ENCODE measurements at regions not wholly inside any gene's neighbourhood (a gene's known extent, or its start where the extent isn't known, plus 50 kb on each side); places are given as distances from the start of the nearest gene placed in this dataset.

GRCh38 chr7:142590077-142590476 lies 159.2 kb upstream of the PRSS1 start:
- DNase-seq = no peak
- Histone ChIP-seq H3K9me3 (no peaks in the 10 kb centered on the region), H3K27me3 (no peaks in the 10 kb centered on the region), H3K27ac (no peak overlapping the region), H3K4me3 (no peak overlapping the region), H3K36me3 (no peaks in the 10 kb centered on the region), H3K4me1 (no peaks in the 10 kb centered on the region)
- intact Hi-C loops (cut with DNase I; ENCODE audit: low total_unique reads) = no loop called here
- TF ChIP-seq POLR2A (IDR thresholded peaks at IDR 0.05) = no peak
- no peak for TF ChIP-seq CTCF (IDR thresholded peaks at IDR 0.05)

GRCh38 chr7:142587578-142588191 lies 161.6 kb upstream of the PRSS1 start:
- no peaks in the 10 kb centered on the region for H3K4me1 ChIP-seq
- intact Hi-C loops (cut with DNase I; ENCODE audit: low total_unique reads) = no loop called here
- no peak for DNase-seq
- H3K27me3 ChIP-seq = no peaks in the 10 kb centered on the region
- H3K36me3 ChIP-seq = no peaks in the 10 kb centered on the region
- no peaks in the 10 kb centered on the region for H3K9me3 ChIP-seq
- H3K4me3 ChIP-seq = no peak overlapping the region
- TF ChIP-seq CTCF (IDR thresholded peaks at IDR 0.05) = no peak
- TF ChIP-seq POLR2A (IDR thresholded peaks at IDR 0.05) = no peak
- no peak overlapping the region for H3K27ac ChIP-seq

GRCh38 chr7:142586611-142587010 lies 162.7 kb upstream of the PRSS1 start:
- Histone ChIP-seq H3K27me3 (no peaks in the 10 kb centered on the region), H3K4me1 (no peaks in the 10 kb centered on the region), H3K36me3 (no peaks in the 10 kb centered on the region), H3K9me3 (no peaks in the 10 kb centered on the region), H3K27ac (no peak overlapping the region), H3K4me3 (no peak overlapping the region)
- TF ChIP-seq POLR2A (IDR thresholded peaks at IDR 0.05) (no peak), CTCF (IDR thresholded peaks at IDR 0.05) (no peak)
- intact Hi-C loops (cut with DNase I; ENCODE audit: low total_unique reads) = no loop called here
- DNase-seq = no peak

DNA sequence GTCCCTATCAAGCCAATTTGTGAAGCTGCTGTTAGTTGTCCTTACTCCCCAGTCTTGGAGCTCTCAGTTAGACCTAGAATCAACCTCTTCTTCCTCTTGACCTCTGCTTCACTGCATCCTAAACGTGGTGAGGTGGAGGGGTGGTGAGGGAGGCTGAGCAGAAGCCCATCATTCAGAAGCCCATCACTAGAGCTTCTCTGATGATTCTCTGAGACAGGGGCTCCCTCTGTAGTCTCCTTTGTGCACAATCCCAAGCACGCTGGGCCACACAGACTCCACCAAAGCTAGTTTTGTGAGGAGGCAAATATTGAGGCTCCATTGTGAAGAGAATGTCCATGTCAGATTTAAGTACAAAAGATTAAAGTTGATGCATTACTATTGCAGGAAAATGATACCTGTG lies 163.8 kb upstream of the PRSS1 start:
- no peaks in the 10 kb centered on the region for H3K27me3 ChIP-seq
- no peak for TF ChIP-seq POLR2A (IDR thresholded peaks at IDR 0.05)
- TF ChIP-seq CTCF (IDR thresholded peaks at IDR 0.05) = no peak

GRCh38 chr7:142584765-142585164 lies 164.5 kb upstream of the PRSS1 start:
- no peak for DNase-seq
- TF ChIP-seq CTCF (IDR thresholded peaks at IDR 0.05) (no peak), POLR2A (IDR thresholded peaks at IDR 0.05) (no peak)
- no peaks in the 10 kb centered on the region for H3K27me3 ChIP-seq
- no peaks in the 10 kb centered on the region for H3K9me3 ChIP-seq
- H3K27ac ChIP-seq = no peak overlapping the region
- H3K36me3 ChIP-seq = no peaks in the 10 kb centered on the region
- no peaks in the 10 kb centered on the region for H3K4me1 ChIP-seq
- H3K4me3 ChIP-seq = no peak overlapping the region
- intact Hi-C loops (cut with DNase I; ENCODE audit: low total_unique reads) = no loop called here

More for the DNA sequence above, 163.8 kb upstream of the PRSS1 start:
- Histone ChIP-seq H3K9me3 (no peaks in the 10 kb centered on the region), H3K4me3 (no peak overlapping the region), H3K4me1 (no peaks in the 10 kb centered on the region), H3K27ac (no peak overlapping the region), H3K36me3 (no peaks in the 10 kb centered on the region)
- intact Hi-C loops (cut with DNase I; ENCODE audit: low total_unique reads) = no loop called here
- DNase-seq = no peak
